IMR-90 (cell line): ENCODE measurements at regions not wholly inside any gene's neighbourhood (a gene's known extent, or its start where the extent isn't known, plus 50 kb on each side); places are given as distances from the start of the nearest gene placed in this dataset.

Source experiments
- ATAC-seq: fragments of 200-7000 bp; cut with Tn5 transposase; 2 replicates; pipeline ENCODE4 v1.9.1; 2020; ENCODE audit warnings: low read depth, mild to moderate bottlenecking, moderate library complexity
- BruUV-seq: library from RNA; stranded (reverse); fragments of 400-500 nt; replicated peaks from 2 replicates; lab custom pipeline; 2021; lab: Mats Ljungman, UMichigan
- CTCF ChIA-PET: fragments of 300-600 bp; formaldehyde crosslinking; extraction: SDS; loops from one replicate; lab custom pipeline; 2021; ENCODE audit warnings: antibody characterized with exemption; lab: Yijun Ruan, JAX
- POLR2A ChIA-PET: fragments of 300-600 bp; sonication (Branson Sonifier 250); formaldehyde crosslinking; loops from one replicate; lab custom pipeline; 2022; ENCODE audit warnings: antibody characterized with exemption; ENCODE audit not compliant: unreplicated experiment; lab: Charles Lee
- DNase-seq: peaks from one replicate; pipeline ENCODE4 v3.0.0; 2013
- H2AFZ ChIP-seq: replicated peaks from 2 replicates; pipeline ENCODE3; 2013; ENCODE audit warnings: low read length, mild to moderate bottlenecking; ENCODE audit not compliant: poor library complexity
- H2AK5ac ChIP-seq: 2 replicates; pipeline ENCODE4 v1.6.1; 2013; ENCODE audit warnings: low read depth, low read length, inconsistent platforms
- H2AK9ac ChIP-seq: replicated peaks from 2 replicates; pipeline ENCODE3; 2013; ENCODE audit warnings: mild to moderate bottlenecking, low read depth, low read length, moderate library complexity; ENCODE audit not compliant: poor library complexity
- H2BK120ac ChIP-seq: 2 replicates; pipeline ENCODE4 v1.6.1; 2013; ENCODE audit warnings: low read depth, low read length, inconsistent platforms
- H2BK15ac ChIP-seq: 3 replicates; pipeline ENCODE4 v1.6.1; 2013; ENCODE audit warnings: low read depth, low read length, inconsistent platforms
- H2BK20ac ChIP-seq: 2 replicates; pipeline ENCODE4 v1.6.1; 2013; ENCODE audit warnings: low read depth, mild to moderate bottlenecking, inconsistent platforms, low read length, moderate library complexity
- H2BK5ac ChIP-seq: 2 replicates; pipeline ENCODE4 v1.6.1; 2013; ENCODE audit warnings: mild to moderate bottlenecking, low read depth, low read length, inconsistent platforms; ENCODE audit not compliant: poor library complexity, severe bottlenecking
- H3K14ac ChIP-seq: replicated peaks from 2 replicates; pipeline ENCODE4 v1.6.1; 2013; ENCODE audit warnings: low read depth, low read length, inconsistent platforms
- H3K18ac ChIP-seq: 2 replicates; pipeline ENCODE4 v1.6.1; 2013; ENCODE audit warnings: low read depth, low read length, control low read depth
- H3K23ac ChIP-seq: 2 replicates; pipeline ENCODE4 v1.6.1; 2013; ENCODE audit warnings: low read depth, low read length, inconsistent platforms
- H3K27ac ChIP-seq: 2 replicates; pipeline ENCODE4 v1.5.1; 2013; ENCODE audit warnings: mild to moderate bottlenecking, control low read depth, low read length; ENCODE audit not compliant: insufficient read depth
- H3K27me3 ChIP-seq: 2 replicates; pipeline ENCODE4 v1.6.1; 2013; ENCODE audit warnings: low read length; ENCODE audit not compliant: control insufficient read depth, insufficient read depth
- H3K36me3 ChIP-seq: 2 replicates; pipeline ENCODE4 v1.6.1; 2013; ENCODE audit warnings: low read length, mixed read lengths; ENCODE audit not compliant: control insufficient read depth, insufficient read depth
- H3K4ac ChIP-seq: 2 replicates; pipeline ENCODE4 v1.6.1; 2013; ENCODE audit warnings: low read depth, low read length, inconsistent platforms
- H3K4me1 ChIP-seq: 2 replicates; pipeline ENCODE4 v1.6.1; 2013; ENCODE audit warnings: low read length, mixed read lengths; ENCODE audit not compliant: control insufficient read depth, insufficient read depth
- H3K4me2 ChIP-seq: 2 replicates; pipeline ENCODE4 v1.6.1; 2013; ENCODE audit warnings: low read depth, mild to moderate bottlenecking, control low read depth, low read length, moderate library complexity
- H3K4me3 ChIP-seq: 2 replicates; pipeline ENCODE4 v1.5.1; 2013; ENCODE audit warnings: low read depth, mild to moderate bottlenecking, control low read depth, low read length, moderate library complexity; ENCODE audit not compliant: insufficient read depth
- H3K56ac ChIP-seq: 2 replicates; pipeline ENCODE4 v1.6.1; 2013; ENCODE audit warnings: low read length, inconsistent platforms; ENCODE audit not compliant: insufficient read depth; ENCODE audit errors: extremely low read depth
- H3K79me1 ChIP-seq, 2 experiments: 2 replicates each; pipeline ENCODE4 v1.6.1; 2013; ENCODE audit warnings: low read length in 2 of 2, inconsistent platforms in 1 of 2, low read depth in 1 of 2
- H3K9ac ChIP-seq: 2 replicates; pipeline ENCODE4 v1.6.1; 2013; ENCODE audit warnings: low read depth, low read length, control low read depth
- H3K9me1 ChIP-seq: 2 replicates; pipeline ENCODE4 v1.6.1; 2013; ENCODE audit warnings: low read length, inconsistent platforms; ENCODE audit not compliant: insufficient read depth
- H3K9me3 ChIP-seq: 2 replicates; pipeline ENCODE4 v1.6.1; 2013; ENCODE audit warnings: low read length; ENCODE audit not compliant: control insufficient read depth, insufficient read depth
- H4K20me1 ChIP-seq: 2 replicates; pipeline ENCODE4 v1.6.1; 2013; ENCODE audit warnings: low read length, inconsistent platforms; ENCODE audit not compliant: insufficient read depth
- H4K5ac ChIP-seq: 2 replicates; pipeline ENCODE4 v1.6.1; 2013; ENCODE audit warnings: mild to moderate bottlenecking, low read depth, low read length, control low read depth
- H4K8ac ChIP-seq, 2 experiments: 2 replicates each; pipeline ENCODE4 v1.6.1; 2013; ENCODE audit warnings: low read depth in 2 of 2, low read length in 2 of 2, control low read depth in 1 of 2, inconsistent platforms in 1 of 2
- H4K91ac ChIP-seq: 2 replicates; pipeline ENCODE4 v1.6.1; 2013; ENCODE audit warnings: low read depth, low read length, inconsistent platforms; ENCODE audit not compliant: insufficient read depth
- WGBS, 2 experiments: methylation state at CpG; one replicate each; pipeline versions ENCODE4 v1.1.5 to v1.1.7; 2013; ENCODE audit warnings: missing lambda C conversion rate in 2 of 2; ENCODE audit not compliant: insufficient read length in 1 of 2; ENCODE audit errors: extremely low coverage in 2 of 2; 5-methylcytosine and 5-hydroxymethylcytosine counted together
- dilution Hi-C: fragments of 300-500 bp; cut with HindIII; formaldehyde crosslinking; loops from one replicate; pipeline ENCODE4 v1.14.3; 2018; ENCODE audit warnings: low sequenced_read_pairs; ENCODE audit not compliant: unreplicated experiment
- in situ Hi-C: fragments of 300-500 bp; cut with MboI; formaldehyde crosslinking; loops from 3 replicates; pipeline ENCODE4 v1.14.3; 2019; ENCODE audit warnings: low sequenced_read_pairs, inconsistent platforms, mixed read lengths
- intact Hi-C: fragments of 100-400 bp; cut with micrococcal nuclease; formaldehyde crosslinking; loops from 2 replicates; pipeline ENCODE4 v1.10.0; 2022
- TF ChIP-seq, protein P1 (sequence below): conservative IDR thresholded peaks from 2 replicates; pipeline ENCODE4 v1.5.1; 2012; ENCODE audit warnings: mild to moderate bottlenecking, low read depth, low read length, improper control_type of control experiment

DNA sequence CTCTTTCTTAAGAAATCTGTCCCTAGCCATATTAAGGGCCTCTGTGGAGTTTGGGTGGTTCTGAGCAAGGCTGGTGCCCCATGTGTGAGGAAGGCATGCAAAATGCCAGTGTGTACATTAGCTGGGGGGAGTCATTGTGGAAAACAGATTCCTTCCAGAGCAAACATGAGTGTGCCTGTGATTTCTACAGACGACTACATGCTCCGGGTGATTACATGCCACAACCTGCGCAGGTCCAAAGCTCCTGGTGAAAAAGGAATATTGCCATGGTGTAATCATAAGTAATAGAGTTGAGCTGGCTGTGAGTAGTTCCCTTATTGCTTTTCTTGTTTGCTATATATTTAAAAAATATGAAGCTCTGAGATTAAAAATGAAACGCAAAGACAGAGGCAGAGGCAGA is 102.1 kb downstream of the ACER2 start:
- H3K9me3 ChIP-seq: no peaks in the 10 kb centered on the region
- H3K27me3 ChIP-seq: 0 out of 2 replicates have a peak, but pooled peaks cover 2% of the 10 kb centered on the region
- no TSS peak for BruUV-seq
- H3K23ac ChIP-seq: no peak overlapping the region
- H3K27ac ChIP-seq: no peak overlapping the region
- H3K56ac ChIP-seq: no peak overlapping the region
- H3K9me1 ChIP-seq: no peaks in the 10 kb centered on the region
- no peaks in the 10 kb centered on the region for H3K4me1 ChIP-seq
- dilution Hi-C loops (no loop called here), in situ Hi-C loops (loop anchor here (25.0 kb wide), 1 partner anchor 1626 kb away; the partner anchor contains the start of gene IFNW1), intact Hi-C loops (no loop called here)
- H3K18ac ChIP-seq: no peak overlapping the region
- no peak overlapping the region for H4K8ac ChIP-seq
- no peak overlapping the region for H2BK5ac ChIP-seq
- no peak overlapping the region for H3K4ac ChIP-seq
- no peak overlapping the region for H2AK5ac ChIP-seq
- H2AK9ac ChIP-seq: no peak overlapping the region
- no peak overlapping the region for H2BK15ac ChIP-seq
- ChIA-PET CTCF (interaction anchor here (0.6 kb wide), 1 partner anchor 67 kb away, joined by 3 read pairs; no protein-coding TSS in a partner anchor), POLR2A (no interaction called here)
- no peak overlapping the region for H4K5ac ChIP-seq
- no peak overlapping the region for H3K4me3 ChIP-seq
- DNase-seq: no peak
- no peak overlapping the region for H4K91ac ChIP-seq
- H2BK120ac ChIP-seq: no peak overlapping the region
- no peak overlapping the region for H2BK20ac ChIP-seq
- no peak for ATAC-seq
- H3K9ac ChIP-seq: no peak overlapping the region
- no peak overlapping the region for H2AFZ ChIP-seq
- TF ChIP-seq, protein P1, sequence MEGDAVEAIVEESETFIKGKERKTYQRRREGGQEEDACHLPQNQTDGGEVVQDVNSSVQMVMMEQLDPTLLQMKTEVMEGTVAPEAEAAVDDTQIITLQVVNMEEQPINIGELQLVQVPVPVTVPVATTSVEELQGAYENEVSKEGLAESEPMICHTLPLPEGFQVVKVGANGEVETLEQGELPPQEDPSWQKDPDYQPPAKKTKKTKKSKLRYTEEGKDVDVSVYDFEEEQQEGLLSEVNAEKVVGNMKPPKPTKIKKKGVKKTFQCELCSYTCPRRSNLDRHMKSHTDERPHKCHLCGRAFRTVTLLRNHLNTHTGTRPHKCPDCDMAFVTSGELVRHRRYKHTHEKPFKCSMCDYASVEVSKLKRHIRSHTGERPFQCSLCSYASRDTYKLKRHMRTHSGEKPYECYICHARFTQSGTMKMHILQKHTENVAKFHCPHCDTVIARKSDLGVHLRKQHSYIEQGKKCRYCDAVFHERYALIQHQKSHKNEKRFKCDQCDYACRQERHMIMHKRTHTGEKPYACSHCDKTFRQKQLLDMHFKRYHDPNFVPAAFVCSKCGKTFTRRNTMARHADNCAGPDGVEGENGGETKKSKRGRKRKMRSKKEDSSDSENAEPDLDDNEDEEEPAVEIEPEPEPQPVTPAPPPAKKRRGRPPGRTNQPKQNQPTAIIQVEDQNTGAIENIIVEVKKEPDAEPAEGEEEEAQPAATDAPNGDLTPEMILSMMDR: no peak
- H3K79me1 ChIP-seq: no peaks in the 10 kb centered on the region
- H3K14ac ChIP-seq: no peak overlapping the region
- no peaks in the 10 kb centered on the region for H4K20me1 ChIP-seq
- no peak overlapping the region for H3K4me2 ChIP-seq
- WGBS, 2 experiments: no CpG with 5 or more reads among the region's 4 CpGs
- no peaks in the 10 kb centered on the region for H3K36me3 ChIP-seq
